Gastrocnemius medialis (tissue), 4 donors: ENCODE measurements at regions not wholly inside any gene's neighbourhood (a gene's known extent, or its start where the extent isn't known, plus 50 kb on each side); places are given as distances from the start of the nearest gene placed in this dataset.

Source experiments
- CTCF ChIP-seq, 5 experiments: fragments of 450-650 bp in 3 of 5; fragments of 200-600 bp in 2 of 5; sonication (generic) in 2 of 5; IDR thresholded peaks in 4 of 5; conservative IDR thresholded peaks in 1 of 5; 1 replicate in 4 of 5; 2 replicates in 1 of 5; pipeline ENCODE4 v1.5.1; 2016 to 2019; ENCODE audit warnings: antibody characterized with exemption in 5 of 5, mild to moderate bottlenecking in 3 of 5, moderate library complexity in 3 of 5
- POLR2A ChIP-seq, 2 donors: fragments of 450-650 bp; IDR thresholded peaks; one replicate each; pipeline ENCODE4 v1.6.1; 2017; ENCODE audit warnings: antibody characterized with exemption in 2 of 2, mild to moderate bottlenecking in 2 of 2, moderate library complexity in 2 of 2

GRCh38 chr9:28741459-28741858 is 1168.2 kb upstream of the C9orf72 start:
- no peak for TF ChIP-seq POLR2A (IDR thresholded peaks at IDR 0.05)
- no peak for TF ChIP-seq CTCF (IDR thresholded peaks at IDR 0.05 in 4 of 5, conservative IDR thresholded peaks at IDR 0.05 in 1 of 5)
